ENCODE measurements at regions not wholly inside any gene's neighbourhood (a gene's known extent, or its start where the extent isn't known, plus 50 kb on each side); places are given as distances from the start of the nearest gene placed in this dataset.

- TF ChIP-seq CTCF (conservative IDR thresholded peaks at IDR 0.05 in 1 of 2, IDR thresholded peaks at IDR 0.05 in 1 of 2; ENCODE audit: extremely low read depth in 1 of 2, insufficient read depth in 1 of 2, low read depth in 1 of 2, low read length in 2 of 2) (no peak), EZH2 (IDR thresholded peaks at IDR 0.05; ENCODE audit: borderline replicate concordance, low read length) (no peak)
These were observed 462.2 kb upstream of the MDFIC2 start for GRCh38 chr3:70774641-70775040.

Data from mammary epithelial cell (primary cell).